ENCODE measurements at regions not wholly inside any gene's neighbourhood (a gene's known extent, or its start where the extent isn't known, plus 50 kb on each side); places are given as distances from the start of the nearest gene placed in this dataset.

GRCh38 chr12:34207858-34208257 is 185.6 kb downstream of the ALG10 start:
- TF ChIP-seq CTCF (IDR thresholded peaks at IDR 0.05; ENCODE audit: low read depth, low read length), result no peak
- H3K4me3 ChIP-seq (ENCODE audit: low read depth, low read length), result no peak overlapping the region

- no peak for TF ChIP-seq CTCF (IDR thresholded peaks at IDR 0.05; ENCODE audit: low read depth, low read length)
- no peak overlapping the region for H3K4me3 ChIP-seq (ENCODE audit: low read depth, low read length)
Measured at GRCh38 chr12:34208331-34209258, 186.3 kb downstream of the ALG10 start.

GRCh38 chr12:34209259-34209835 is 187.1 kb downstream of the ALG10 start:
- TF ChIP-seq CTCF (IDR thresholded peaks at IDR 0.05; ENCODE audit: low read depth, low read length), result no peak
- H3K4me3 ChIP-seq (ENCODE audit: low read depth, low read length), result no peak overlapping the region

GRCh38 chr12:34210183-34210582 is 187.9 kb downstream of the ALG10 start:
- no peak overlapping the region for H3K4me3 ChIP-seq (ENCODE audit: low read depth, low read length)
- no peak for TF ChIP-seq CTCF (IDR thresholded peaks at IDR 0.05; ENCODE audit: low read depth, low read length)

- H3K4me3 ChIP-seq (ENCODE audit: low read depth, low read length), result no peak overlapping the region
Measured at GRCh38 chr12:34210689-34211530, 188.6 kb downstream of the ALG10 start.

GRCh38 chr12:34212651-34213050 is 190.4 kb downstream of the ALG10 start:
- H3K4me3 ChIP-seq (ENCODE audit: low read depth, low read length), result no peak overlapping the region
- TF ChIP-seq CTCF (IDR thresholded peaks at IDR 0.05; ENCODE audit: low read depth, low read length), result no peak

More at GRCh38 chr12:34210689-34211530, 188.6 kb downstream of the ALG10 start:
- TF ChIP-seq CTCF (IDR thresholded peaks at IDR 0.05; ENCODE audit: low read depth, low read length), result no peak
